Neural cell (in vitro differentiated cells): ENCODE measurements at regions not wholly inside any gene's neighbourhood (a gene's known extent, or its start where the extent isn't known, plus 50 kb on each side); places are given as distances from the start of the nearest gene placed in this dataset.

ENCODE experiments used
- CTCF ChIP-seq: fragments of 450-650 bp; IDR thresholded peaks from 2 replicates; pipeline ENCODE4 v1.5.1; 2014; ENCODE audit warnings: antibody characterized with exemption, mild to moderate bottlenecking, moderate library complexity; ENCODE audit not compliant: poor library complexity, severe bottlenecking
- EP300 ChIP-seq: fragments of 450-650 bp; conservative IDR thresholded peaks from 2 replicates; pipeline ENCODE4 v1.6.1; 2014; ENCODE audit warnings: antibody characterized with exemption, mild to moderate bottlenecking, moderate library complexity; ENCODE audit not compliant: poor library complexity, severe bottlenecking
- EZH2 ChIP-seq: fragments of 200-600, 300-800 bp; shearing (Covaris generic), sonication (generic); IDR thresholded peaks from 2 replicates; pipeline ENCODE4 v1.6.1; 2014; ENCODE audit warnings: antibody characterized with exemption, low read length, borderline replicate concordance, mild to moderate bottlenecking; ENCODE audit not compliant: insufficient read depth, poor library complexity, severe bottlenecking
- POLR2AphosphoS5 ChIP-seq: IDR thresholded peaks from 2 replicates; pipeline ENCODE4 v1.6.1; 2012
- SMC3 ChIP-seq: fragments of 450-650 bp; conservative IDR thresholded peaks from 2 replicates; pipeline ENCODE4 v1.6.1; 2014; ENCODE audit warnings: antibody characterized with exemption, mild to moderate bottlenecking, moderate library complexity; ENCODE audit not compliant: poor library complexity
- TAF1 ChIP-seq: IDR thresholded peaks from 2 replicates; pipeline ENCODE4 v1.6.1; 2012; ENCODE audit warnings: low read depth

GRCh38 chrX:69062493-69062892 is 102.8 kb downstream of the PJA1 start:
- no peak for TF ChIP-seq CTCF
- no peak for TF ChIP-seq TAF1
- no peak for TF ChIP-seq POLR2AphosphoS5
- TF ChIP-seq EZH2 = no peak
- TF ChIP-seq EP300 = no peak
- no peak for TF ChIP-seq SMC3
